AG04450 (cell line): ENCODE measurements at regions not wholly inside any gene's neighbourhood (a gene's known extent, or its start where the extent isn't known, plus 50 kb on each side); places are given as distances from the start of the nearest gene placed in this dataset.

Experiments used
- CTCF ChIA-PET: fragments of 300-600, 350-600 bp; formaldehyde crosslinking; extraction: SDS; loops from one replicate; lab custom pipeline; 2022; ENCODE audit warnings: antibody characterized with exemption, inconsistent platforms; lab: Charles Lee
- POLR2A ChIA-PET: fragments of 350-600 bp; formaldehyde crosslinking; extraction: SDS; loops from one replicate; lab custom pipeline; 2021; ENCODE audit warnings: antibody characterized with exemption, inconsistent platforms; lab: Yijun Ruan, JAX
- DNase-seq: peaks from one replicate; pipeline ENCODE4 v3.0.0-alpha.2; 2011; ENCODE audit warnings: low read depth, low spot score
- H3K27ac ChIP-seq: one replicate; pipeline ENCODE4 v1.5.1; 2012; ENCODE audit warnings: low read depth, low read length, control low read depth
- H3K27me3 ChIP-seq: one replicate; pipeline ENCODE4 v1.6.0; 2012; ENCODE audit warnings: low read length; ENCODE audit not compliant: control insufficient read depth, insufficient read depth
- H3K4me3 ChIP-seq: 2 replicates; pipeline ENCODE4 v1.5.1; 2011; ENCODE audit warnings: mild to moderate bottlenecking, low read depth, low read length, control low read depth
- H3K9me3 ChIP-seq: 2 replicates; pipeline ENCODE4 v1.5.1; 2012; ENCODE audit warnings: low read length; ENCODE audit not compliant: control insufficient read depth, insufficient read depth
- CTCF ChIP-seq: IDR thresholded peaks from 2 replicates; pipeline ENCODE4 v1.5.1; 2011; ENCODE audit warnings: low read depth, low read length, control low read depth, inconsistent platforms

GRCh38 chr15:95422255-95422654 is 908.2 kb upstream of the NR2F2 start:
- ChIA-PET POLR2A (no interaction called here), CTCF (no interaction called here)
- Histone ChIP-seq H3K4me3 (no peak overlapping the region), H3K9me3 (no peaks in the 10 kb centered on the region), H3K27ac (no peak overlapping the region), H3K27me3 (no peaks in the 10 kb centered on the region)
- no peak for DNase-seq
- TF ChIP-seq CTCF, result no peak

DNA sequence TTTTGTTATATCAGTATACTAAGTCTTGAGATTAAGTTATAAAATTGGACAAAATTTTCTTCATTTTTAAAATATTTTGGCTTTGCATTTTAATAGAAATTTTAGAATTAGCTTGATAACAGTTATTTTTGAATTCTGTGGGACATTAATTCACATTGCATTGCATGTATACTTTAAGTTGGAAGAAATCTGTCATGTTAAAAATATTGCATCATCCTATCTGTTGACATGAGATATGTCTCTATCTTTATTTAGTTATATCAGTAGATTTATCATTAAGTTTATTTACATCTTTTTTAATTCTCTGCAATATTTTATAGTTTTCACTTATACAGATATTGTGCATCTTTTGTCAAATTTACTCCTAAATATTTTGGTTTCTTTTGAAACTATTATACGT is 904.6 kb upstream of the NR2F2 start:
- H3K9me3 ChIP-seq, result no peaks in the 10 kb centered on the region
- ChIA-PET POLR2A (no interaction called here), CTCF (no interaction called here)
- DNase-seq, result no peak
- no peak overlapping the region for H3K4me3 ChIP-seq
- TF ChIP-seq CTCF, result no peak
- no peak overlapping the region for H3K27ac ChIP-seq
- H3K27me3 ChIP-seq, result no peaks in the 10 kb centered on the region

DNA sequence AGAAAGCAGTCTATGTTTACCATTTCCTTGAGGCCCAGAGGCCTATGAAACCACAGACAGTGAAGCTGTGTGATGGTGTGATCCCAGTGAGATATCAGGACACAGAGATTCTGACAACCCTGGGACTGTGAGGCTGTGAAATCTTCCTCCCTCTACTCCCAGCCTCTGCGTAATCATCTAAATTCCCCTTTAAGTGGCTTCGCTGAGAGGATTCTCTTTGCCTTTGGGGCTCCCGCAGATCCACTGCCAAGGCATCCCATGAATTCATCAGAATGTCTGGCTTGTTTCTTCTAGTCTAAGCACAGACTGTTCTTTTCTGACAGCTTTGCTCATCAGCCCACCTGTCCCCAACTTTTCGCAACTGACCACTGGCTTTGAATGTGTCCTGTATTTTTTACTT is 901.2 kb upstream of the NR2F2 start:
- Histone ChIP-seq H3K4me3 (no peak overlapping the region), H3K27me3 (no peaks in the 10 kb centered on the region), H3K27ac (no peak overlapping the region), H3K9me3 (no peaks in the 10 kb centered on the region)
- ChIA-PET POLR2A (no interaction called here), CTCF (no interaction called here)
- no peak for TF ChIP-seq CTCF
- DNase-seq, result no peak

DNA sequence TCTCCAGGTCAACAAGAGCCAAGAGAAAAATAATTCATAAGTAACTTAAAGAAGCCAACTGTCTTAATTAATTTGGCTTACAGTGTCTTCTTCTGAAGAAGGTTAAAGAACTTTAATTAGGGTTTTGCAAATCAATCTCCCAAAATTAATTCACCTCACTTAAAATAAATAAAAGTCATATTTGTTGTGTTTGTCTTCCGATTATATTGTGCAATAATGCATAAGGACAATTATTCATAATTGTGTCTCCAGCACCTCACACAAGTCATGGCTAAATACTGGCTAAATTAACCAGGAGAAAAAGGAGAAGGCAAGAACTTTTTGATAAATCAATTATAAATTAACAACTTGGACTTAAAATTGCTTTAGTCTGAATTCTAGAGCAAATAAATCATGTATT is 899.0 kb upstream of the NR2F2 start:
- ChIA-PET POLR2A (no interaction called here), CTCF (no interaction called here)
- Histone ChIP-seq H3K9me3 (no peaks in the 10 kb centered on the region), H3K27ac (no peak overlapping the region), H3K27me3 (no peaks in the 10 kb centered on the region), H3K4me3 (no peak overlapping the region)
- DNase-seq, result no peak
- TF ChIP-seq CTCF, result no peak

GRCh38 chr15:95432878-95433405 is 897.6 kb upstream of the NR2F2 start:
- POLR2A ChIA-PET, result no interaction called here

More at GRCh38 chr15:95432878-95433405, 897.6 kb upstream of the NR2F2 start:
- H3K9me3 ChIP-seq, result no peaks in the 10 kb centered on the region
- H3K4me3 ChIP-seq, result no peak overlapping the region
- no peak for TF ChIP-seq CTCF
- CTCF ChIA-PET, result no interaction called here
- H3K27me3 ChIP-seq, result no peaks in the 10 kb centered on the region
- no peak for DNase-seq
- no peak overlapping the region for H3K27ac ChIP-seq
